Upper lobe of right lung (tissue), 1 donor: ENCODE measurements at regions not wholly inside any gene's neighbourhood (a gene's known extent, or its start where the extent isn't known, plus 50 kb on each side); places are given as distances from the start of the nearest gene placed in this dataset.
A peak's percentile ranks its signal among the peaks of the same experiment; 100 is the strongest.

Source experiments
- ATAC-seq: fragments of 200-7000 bp; cut with Tn5 transposase; one replicate; pipeline ENCODE4 v1.9.1; 2020; ENCODE audit warnings: mild to moderate bottlenecking, moderate library complexity
- DNase-seq: peaks from one replicate; pipeline ENCODE4 v3.0.0-alpha.2; 2020
- H3K27ac ChIP-seq: fragments of 200-600 bp; one replicate; pipeline ENCODE4 v1.8.0; 2022
- H3K27me3 ChIP-seq: fragments of 200-600 bp; one replicate; pipeline ENCODE4 v1.8.0; 2022; ENCODE audit warnings: mild to moderate bottlenecking
- H3K36me3 ChIP-seq: fragments of 200-600 bp; one replicate; pipeline ENCODE4 v1.8.0; 2022
- H3K4me1 ChIP-seq: fragments of 200-600 bp; one replicate; pipeline ENCODE4 v1.8.0; 2022
- H3K4me3 ChIP-seq: fragments of 200-600 bp; one replicate; pipeline ENCODE4 v1.8.0; 2022; ENCODE audit warnings: mild to moderate bottlenecking
- H3K9me3 ChIP-seq: fragments of 200-600 bp; one replicate; pipeline ENCODE4 v1.8.0; 2022
- intact Hi-C: fragments of 100-400 bp; cut with DNase I; formaldehyde crosslinking; loops from one replicate; pipeline ENCODE4 v1.11.0; 2022
- TF ChIP-seq, protein P1 (sequence below): fragments of 200-600 bp; IDR thresholded peaks from one replicate; pipeline ENCODE4 v1.8.0; 2022; ENCODE audit warnings: antibody characterized with exemption
- donor health status: DM: no; HTN: yes; CAD: no; lungs with severe emphysema.

- intact Hi-C loops, result no loop called here
- Histone ChIP-seq H3K27me3 (no peaks in the 10 kb centered on the region), H3K27ac (peak overlapping the region; percentile 81), H3K4me3 (no peak overlapping the region), H3K9me3 (no peaks in the 10 kb centered on the region), H3K4me1 (peaks cover 23% of the 10 kb centered on the region), H3K36me3 (no peaks in the 10 kb centered on the region)
- TF ChIP-seq, protein P1, sequence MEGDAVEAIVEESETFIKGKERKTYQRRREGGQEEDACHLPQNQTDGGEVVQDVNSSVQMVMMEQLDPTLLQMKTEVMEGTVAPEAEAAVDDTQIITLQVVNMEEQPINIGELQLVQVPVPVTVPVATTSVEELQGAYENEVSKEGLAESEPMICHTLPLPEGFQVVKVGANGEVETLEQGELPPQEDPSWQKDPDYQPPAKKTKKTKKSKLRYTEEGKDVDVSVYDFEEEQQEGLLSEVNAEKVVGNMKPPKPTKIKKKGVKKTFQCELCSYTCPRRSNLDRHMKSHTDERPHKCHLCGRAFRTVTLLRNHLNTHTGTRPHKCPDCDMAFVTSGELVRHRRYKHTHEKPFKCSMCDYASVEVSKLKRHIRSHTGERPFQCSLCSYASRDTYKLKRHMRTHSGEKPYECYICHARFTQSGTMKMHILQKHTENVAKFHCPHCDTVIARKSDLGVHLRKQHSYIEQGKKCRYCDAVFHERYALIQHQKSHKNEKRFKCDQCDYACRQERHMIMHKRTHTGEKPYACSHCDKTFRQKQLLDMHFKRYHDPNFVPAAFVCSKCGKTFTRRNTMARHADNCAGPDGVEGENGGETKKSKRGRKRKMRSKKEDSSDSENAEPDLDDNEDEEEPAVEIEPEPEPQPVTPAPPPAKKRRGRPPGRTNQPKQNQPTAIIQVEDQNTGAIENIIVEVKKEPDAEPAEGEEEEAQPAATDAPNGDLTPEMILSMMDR, result no peak
- ATAC-seq (peak; percentile 22), DNase-seq (no peak)
Measured at GRCh38 chr4:37757761-37758160, 68.7 kb upstream of the PGM2 start.

DNA sequence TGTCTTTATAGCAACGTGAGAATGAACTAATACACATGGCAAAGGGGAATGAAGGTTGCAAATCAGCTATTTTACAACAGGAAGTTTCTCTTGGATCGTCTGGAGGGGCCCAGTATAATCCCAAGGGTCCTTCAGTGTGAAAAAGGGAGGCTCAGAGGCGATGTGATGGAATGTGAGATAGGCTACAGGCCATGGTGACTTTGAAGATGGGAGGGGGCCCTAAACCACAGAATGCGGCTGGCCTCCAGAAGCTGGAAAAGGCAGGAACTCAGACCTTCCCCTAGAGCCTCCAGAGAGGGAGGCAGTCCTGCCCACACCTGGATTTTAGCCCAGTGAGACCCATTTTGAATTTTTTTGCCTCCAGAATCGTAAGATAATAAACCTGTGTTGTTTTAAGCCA, 69.4 kb upstream of the PGM2 start:
- Histone ChIP-seq H3K36me3 (no peaks in the 10 kb centered on the region), H3K27me3 (no peaks in the 10 kb centered on the region), H3K27ac (peak overlapping the region; percentile 81), H3K4me3 (no peak overlapping the region), H3K4me1 (peaks cover 22% of the 10 kb centered on the region), H3K9me3 (no peaks in the 10 kb centered on the region)
- ATAC-seq (no peak), DNase-seq (no peak)
- intact Hi-C loops, result no loop called here
- TF ChIP-seq, protein P1, result no peak

DNA sequence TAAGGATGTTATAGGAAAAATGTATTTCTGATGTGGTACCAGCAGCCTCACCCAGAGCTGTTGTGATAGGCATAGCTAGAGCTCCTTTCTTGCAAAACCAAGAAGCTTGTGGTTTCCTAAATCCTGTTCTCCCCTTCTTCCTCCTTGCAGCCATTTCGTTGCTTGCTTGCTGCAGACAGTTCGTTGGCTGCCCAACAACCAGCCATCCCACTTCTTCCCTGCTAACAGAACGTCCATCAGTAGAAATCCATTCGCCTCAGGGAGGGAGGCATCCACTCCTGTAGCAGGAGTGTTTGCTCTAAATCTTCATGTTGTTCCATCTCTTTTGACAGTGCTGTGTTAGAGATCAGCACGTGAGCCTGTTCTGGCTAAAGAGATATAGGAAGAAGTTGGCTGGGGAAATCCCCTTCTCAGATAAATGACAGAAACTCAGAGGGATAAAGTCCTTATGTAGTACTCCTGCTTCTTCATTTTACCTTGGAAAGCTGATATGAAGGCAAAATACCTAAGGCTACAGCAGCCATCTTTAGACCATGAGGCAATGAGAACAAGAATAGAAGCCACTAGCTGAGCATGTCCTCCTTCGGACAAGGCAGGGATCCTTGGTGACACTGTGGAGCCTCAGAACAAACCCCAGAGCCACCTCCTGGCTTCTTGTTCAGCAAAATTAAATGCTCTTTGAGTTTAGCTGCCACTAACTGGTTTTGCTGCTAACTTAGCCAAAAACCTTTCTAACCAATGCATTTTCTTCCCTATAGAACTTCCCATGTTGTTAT, 68.4 kb upstream of the RELL1 start:
- Histone ChIP-seq H3K27me3 (no peaks in the 10 kb centered on the region), H3K36me3 (no peaks in the 10 kb centered on the region), H3K9me3 (no peaks in the 10 kb centered on the region), H3K4me3 (no peak overlapping the region), H3K4me1 (peaks cover 19% of the 10 kb centered on the region), H3K27ac (peak overlapping the region; percentile 44)
- ATAC-seq, result peak; percentile 63
- TF ChIP-seq, protein P1, result no peak
- DNase-seq, result no peak
- intact Hi-C loops, result no loop called here

GRCh38 chr4:37749398-37749988, 63.3 kb upstream of the RELL1 start:
- H3K36me3 ChIP-seq, result no peaks in the 10 kb centered on the region
- H3K4me3 ChIP-seq, result no peak overlapping the region
- H3K27me3 ChIP-seq, result no peaks in the 10 kb centered on the region
- TF ChIP-seq, protein P1, result no peak
- intact Hi-C loops, result no loop called here
- no peaks in the 10 kb centered on the region for H3K9me3 ChIP-seq
- DNase-seq, result no peak
- no peak for ATAC-seq
- no peaks in the 10 kb centered on the region for H3K4me1 ChIP-seq
- H3K27ac ChIP-seq, result no peak overlapping the region

DNA sequence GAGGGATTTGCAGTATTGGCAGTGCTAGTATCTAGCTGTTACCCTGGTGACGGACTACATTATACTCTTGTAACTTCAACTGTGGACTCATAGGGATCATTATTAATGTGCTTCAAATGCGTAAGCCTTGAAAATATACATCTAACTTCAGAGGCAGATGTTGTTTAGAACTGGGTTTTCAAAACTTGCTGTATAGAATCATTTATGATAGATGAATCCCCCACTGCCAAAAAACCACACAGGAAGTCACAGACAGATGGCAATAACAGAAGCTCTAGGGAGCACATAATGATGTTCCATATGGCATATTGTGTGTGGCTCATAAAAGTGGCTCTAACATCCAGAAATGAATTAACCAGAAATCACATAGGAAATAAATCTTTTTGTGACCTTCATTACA, 62.3 kb upstream of the RELL1 start:
- TF ChIP-seq, protein P1, result no peak
- Histone ChIP-seq H3K27ac (no peak overlapping the region), H3K4me1 (no peaks in the 10 kb centered on the region), H3K9me3 (no peaks in the 10 kb centered on the region), H3K27me3 (no peaks in the 10 kb centered on the region), H3K36me3 (no peaks in the 10 kb centered on the region), H3K4me3 (no peak overlapping the region)
- DNase-seq (no peak), ATAC-seq (no peak)
- intact Hi-C loops, result no loop called here
